Adrenal gland (tissue), 9 donors: ENCODE measurements at regions not wholly inside any gene's neighbourhood (a gene's known extent, or its start where the extent isn't known, plus 50 kb on each side); places are given as distances from the start of the nearest gene placed in this dataset.

Source experiments
- DNase-seq, 7 donors: peaks; one replicate each; pipeline ENCODE4 v3.0.0-alpha.2; 2019 to 2020
- H3K27ac ChIP-seq, 5 donors: fragments of 200-600 bp; sonication (generic) in 4 of 5; 1 replicate in 3 of 5; 2 replicates in 2 of 5; pipeline versions ENCODE4 v1.5.1 to v1.8.0; 2016 to 2020; ENCODE audit warnings: mild to moderate bottlenecking in 1 of 5
- H3K27me3 ChIP-seq: fragments of 200-600 bp; 2 replicates; pipeline ENCODE4 v1.8.0; 2021
- H3K36me3 ChIP-seq, 2 donors: fragments of 200-600 bp; replicated peaks in 1 of 2; 1 replicate in 1 of 2; 2 replicates in 1 of 2; pipeline versions ENCODE4 v1.5.1 to v1.8.0; 2018 to 2022
- H3K4me1 ChIP-seq, 2 donors: fragments of 200-600 bp; replicated peaks in 1 of 2; 1 replicate in 1 of 2; 2 replicates in 1 of 2; pipeline versions ENCODE4 v1.5.1 to v1.8.0; 2018 to 2021
- H3K4me3 ChIP-seq, 4 donors: fragments of 200-600 bp; sonication (generic) in 3 of 4; one replicate each; pipeline ENCODE4 v1.5.1; 2016 to 2018
- H3K9me3 ChIP-seq, 3 donors: fragments of 200-600 bp; sonication (generic) in 1 of 3; replicated peaks in 1 of 3; 1 replicate in 2 of 3; 2 replicates in 1 of 3; pipeline versions ENCODE4 v1.5.1 to v1.8.0; 2016 to 2021
- POLR2A ChIP-seq, 2 donors: fragments of 450-650 bp; IDR thresholded peaks; one replicate each; pipeline ENCODE4 v1.6.1; 2017; ENCODE audit warnings: antibody characterized with exemption in 2 of 2, mild to moderate bottlenecking in 2 of 2, moderate library complexity in 1 of 2
- WGBS, 4 donors: extraction: QIAGEN DNeasy Blood & Tissue Kit in 2 of 4; methylation state at CpG; one replicate each; pipeline versions ENCODE4 v1.1.5 to v1.1.7; 2013 to 2017; 5-methylcytosine and 5-hydroxymethylcytosine counted together
- intact Hi-C, 2 donors: fragments of 100-400 bp; cut with DNase I; formaldehyde crosslinking; loops; one replicate each; pipeline versions ENCODE4 v1.14.1 to v1.15.0; 2022 to 2023
- TF ChIP-seq, protein P1 (sequence below), 6 experiments: fragments of 450-650 bp in 4 of 6; fragments of 200-600 bp in 2 of 6; sonication (generic) in 1 of 6; IDR thresholded peaks; 1 replicate in 5 of 6; 2 replicates in 1 of 6; pipeline versions ENCODE4 v1.5.1 to v1.8.0; 2016 to 2021; ENCODE audit warnings: antibody characterized with exemption in 6 of 6, mild to moderate bottlenecking in 2 of 6, moderate library complexity in 1 of 6
- donor health status: healthy with polysubstance abuse.
- donor health status: Bipolar disorder and iron deficiency.
- donor health status: DM: yes; HTN: yes; CAD: no.
- donor health status: DM: no; HTN: no; CAD: no.
- donor health status: DM: no; HTN: no; CAD: no.

DNA sequence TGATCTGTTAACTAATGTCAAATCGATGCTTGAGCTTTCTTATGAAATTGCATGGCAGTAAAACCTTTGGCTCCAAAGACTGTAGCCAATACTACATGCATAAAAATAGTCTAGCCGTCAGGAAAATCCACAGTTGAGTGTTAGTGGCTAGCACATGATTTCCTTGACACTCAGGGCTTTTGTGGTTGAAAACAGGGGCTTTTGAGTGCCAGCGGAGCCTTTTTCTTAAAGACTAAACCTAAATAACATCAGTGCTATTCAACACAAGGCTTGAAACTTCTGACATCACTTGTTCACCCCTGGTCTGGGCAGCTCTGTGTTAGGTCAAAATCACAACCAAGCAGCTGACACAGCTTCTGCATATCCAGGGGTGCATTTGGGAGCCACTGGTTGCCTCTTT lies 124.2 kb upstream of the BMPER start:
- no peaks in the 10 kb centered on the region for H3K9me3 ChIP-seq
- no peaks in the 10 kb centered on the region for H3K4me1 ChIP-seq
- no peak overlapping the region for H3K27ac ChIP-seq
- no peak overlapping the region for H3K4me3 ChIP-seq
- no peak for TF ChIP-seq POLR2A (IDR thresholded peaks at IDR 0.05)
- TF ChIP-seq, protein P1, sequence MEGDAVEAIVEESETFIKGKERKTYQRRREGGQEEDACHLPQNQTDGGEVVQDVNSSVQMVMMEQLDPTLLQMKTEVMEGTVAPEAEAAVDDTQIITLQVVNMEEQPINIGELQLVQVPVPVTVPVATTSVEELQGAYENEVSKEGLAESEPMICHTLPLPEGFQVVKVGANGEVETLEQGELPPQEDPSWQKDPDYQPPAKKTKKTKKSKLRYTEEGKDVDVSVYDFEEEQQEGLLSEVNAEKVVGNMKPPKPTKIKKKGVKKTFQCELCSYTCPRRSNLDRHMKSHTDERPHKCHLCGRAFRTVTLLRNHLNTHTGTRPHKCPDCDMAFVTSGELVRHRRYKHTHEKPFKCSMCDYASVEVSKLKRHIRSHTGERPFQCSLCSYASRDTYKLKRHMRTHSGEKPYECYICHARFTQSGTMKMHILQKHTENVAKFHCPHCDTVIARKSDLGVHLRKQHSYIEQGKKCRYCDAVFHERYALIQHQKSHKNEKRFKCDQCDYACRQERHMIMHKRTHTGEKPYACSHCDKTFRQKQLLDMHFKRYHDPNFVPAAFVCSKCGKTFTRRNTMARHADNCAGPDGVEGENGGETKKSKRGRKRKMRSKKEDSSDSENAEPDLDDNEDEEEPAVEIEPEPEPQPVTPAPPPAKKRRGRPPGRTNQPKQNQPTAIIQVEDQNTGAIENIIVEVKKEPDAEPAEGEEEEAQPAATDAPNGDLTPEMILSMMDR (IDR thresholded peaks at IDR 0.05), result no peak
- no peaks in the 10 kb centered on the region for H3K36me3 ChIP-seq
- intact Hi-C loops, result no loop called here
- WGBS, 4 donors, result 79 to 83% (median 81%) methylated on average over 2 to 3 of the region's 3 CpGs
- no peak for DNase-seq
- no peaks in the 10 kb centered on the region for H3K27me3 ChIP-seq

DNA sequence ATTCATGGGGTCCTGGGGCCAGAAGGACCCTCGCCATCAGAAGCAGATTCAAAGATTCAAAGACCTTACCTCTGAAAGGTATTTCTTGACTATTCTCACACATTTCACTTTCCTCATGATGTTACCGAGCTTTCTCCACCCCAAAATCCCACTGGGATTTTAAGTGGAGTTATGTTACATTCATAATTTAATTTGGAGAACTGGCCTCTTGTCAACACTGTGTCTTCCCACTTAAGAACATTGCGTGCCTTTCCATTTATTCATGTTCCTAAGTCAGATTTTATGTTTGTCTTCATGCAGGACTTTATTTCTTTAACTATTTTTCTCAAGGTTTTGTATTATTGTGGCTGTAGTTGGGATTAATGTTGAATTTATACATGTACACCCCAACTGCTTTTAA lies 123.5 kb upstream of the BMPER start:
- 83 to 98% (median 88%) methylated on average over 3 of the region's 3 CpGs for WGBS, 4 donors
- H3K36me3 ChIP-seq, result no peaks in the 10 kb centered on the region
- H3K9me3 ChIP-seq, result no peaks in the 10 kb centered on the region
- no peak overlapping the region for H3K4me3 ChIP-seq
- no peak for TF ChIP-seq POLR2A (IDR thresholded peaks at IDR 0.05)
- TF ChIP-seq, protein P1 (IDR thresholded peaks at IDR 0.05), result no peak
- no peak for DNase-seq
- no peaks in the 10 kb centered on the region for H3K4me1 ChIP-seq
- intact Hi-C loops, result no loop called here
- H3K27me3 ChIP-seq, result no peaks in the 10 kb centered on the region
- no peak overlapping the region for H3K27ac ChIP-seq

DNA sequence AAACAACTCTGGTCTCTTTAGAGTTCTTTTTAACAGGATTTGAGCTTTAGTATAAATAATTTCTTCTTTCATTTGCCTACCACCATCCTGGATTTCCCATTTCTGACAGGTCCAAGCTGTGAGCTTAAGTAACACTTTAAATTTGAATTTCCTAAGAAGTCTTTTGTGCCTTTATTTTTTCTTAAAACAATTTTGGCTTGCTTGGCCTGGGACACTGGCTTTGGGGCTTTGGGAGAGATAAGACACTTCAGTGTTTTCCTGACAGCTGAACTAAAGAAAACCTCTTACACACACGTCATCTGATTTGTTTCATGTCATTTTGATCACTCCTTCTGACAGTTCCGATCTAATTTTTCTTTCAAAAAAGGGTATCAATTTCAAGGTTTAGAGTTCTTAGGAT lies 121.3 kb upstream of the BMPER start:
- no peak overlapping the region for H3K4me3 ChIP-seq
- no peak for TF ChIP-seq POLR2A (IDR thresholded peaks at IDR 0.05)
- TF ChIP-seq, protein P1 (IDR thresholded peaks at IDR 0.05), result no peak
- intact Hi-C loops, result no loop called here
- H3K9me3 ChIP-seq, result no peaks in the 10 kb centered on the region
- no peaks in the 10 kb centered on the region for H3K4me1 ChIP-seq
- no peaks in the 10 kb centered on the region for H3K27me3 ChIP-seq
- no peak overlapping the region for H3K27ac ChIP-seq
- H3K36me3 ChIP-seq, result no peaks in the 10 kb centered on the region
- DNase-seq, result no peak
- WGBS, 4 donors, result 90 to 93% (median 92%) methylated on average over 2 of the region's 2 CpGs

DNA sequence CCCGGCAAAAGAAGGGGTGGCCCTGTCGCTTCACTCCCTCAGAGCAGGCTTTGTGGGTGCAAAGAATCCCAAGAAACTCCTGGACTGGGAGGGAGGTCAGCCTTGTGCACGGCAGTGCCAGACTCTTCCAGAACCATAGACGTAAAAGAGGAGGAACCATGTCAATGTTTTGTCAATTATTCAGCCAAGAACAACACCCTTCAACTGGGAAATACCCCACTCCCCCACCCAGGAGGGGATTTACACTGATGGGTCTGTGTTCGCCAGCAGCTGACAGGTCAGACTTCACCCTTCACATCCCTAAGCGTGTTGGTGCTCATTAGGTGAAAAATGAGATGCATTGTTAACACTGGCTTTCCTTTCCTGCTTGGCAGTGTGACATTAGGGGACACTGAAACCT lies 116.8 kb upstream of the BMPER start:
- TF ChIP-seq, protein P1 (IDR thresholded peaks at IDR 0.05), result no peak
- Histone ChIP-seq H3K36me3 (no peaks in the 10 kb centered on the region), H3K27ac (no peak overlapping the region), H3K4me1 (no peaks in the 10 kb centered on the region), H3K9me3 (no peaks in the 10 kb centered on the region), H3K4me3 (no peak overlapping the region), H3K27me3 (no peaks in the 10 kb centered on the region)
- 84 to 89% (median 87%) methylated on average over 6 of the region's 6 CpGs for WGBS, 4 donors
- intact Hi-C loops, result no loop called here
- DNase-seq, result no peak
